GM19043 (cell line): ENCODE measurements at regions not wholly inside any gene's neighbourhood (a gene's known extent, or its start where the extent isn't known, plus 50 kb on each side); places are given as distances from the start of the nearest gene placed in this dataset.

ENCODE experiments used
- ATAC-seq: cut with Tn5 transposase; IDR thresholded peaks from one replicate; pipeline ENCODE4 v1.9.1; 2021; ENCODE audit warnings: low read depth; ENCODE audit not compliant: unreplicated experiment

DNA sequence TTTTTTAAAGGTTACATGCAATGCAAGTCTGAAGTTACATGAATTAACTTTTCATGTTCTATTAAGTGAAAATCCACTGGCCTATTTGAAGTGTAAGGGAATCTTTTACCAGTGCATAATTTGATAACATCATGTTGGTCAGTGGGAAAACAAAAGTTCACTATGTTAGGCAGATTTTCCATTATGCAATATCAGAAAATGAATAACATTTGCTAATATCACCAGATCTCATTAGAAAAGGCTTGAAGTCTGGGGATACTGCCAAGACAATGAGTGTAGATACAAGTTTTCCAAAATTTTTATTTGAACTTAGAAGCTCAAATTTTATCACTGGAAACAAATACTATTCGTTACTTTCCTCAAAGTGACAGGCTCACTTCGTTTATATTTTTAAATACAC, 296.4 kb upstream of the CDH4 start:
- no peak for ATAC-seq

DNA sequence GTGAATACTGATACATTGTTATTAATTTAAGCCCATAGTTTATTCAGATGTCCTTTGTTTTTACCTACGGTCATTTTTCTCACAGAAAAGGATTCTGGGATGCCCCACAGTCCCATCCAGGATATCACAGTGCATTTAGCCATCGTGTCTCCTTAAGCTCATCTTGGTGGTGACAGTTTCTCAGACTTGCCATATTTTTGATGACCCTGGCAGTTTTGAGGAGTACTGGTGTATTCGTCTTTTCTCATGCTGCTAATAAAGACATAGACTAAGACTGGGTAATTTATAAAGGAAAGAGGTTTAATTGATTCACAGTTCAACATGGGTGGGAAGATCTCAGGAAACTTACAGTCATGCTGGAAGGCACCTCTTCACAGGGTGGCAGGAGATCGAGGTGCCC, 295.9 kb upstream of the CDH4 start:
- no peak for ATAC-seq

DNA sequence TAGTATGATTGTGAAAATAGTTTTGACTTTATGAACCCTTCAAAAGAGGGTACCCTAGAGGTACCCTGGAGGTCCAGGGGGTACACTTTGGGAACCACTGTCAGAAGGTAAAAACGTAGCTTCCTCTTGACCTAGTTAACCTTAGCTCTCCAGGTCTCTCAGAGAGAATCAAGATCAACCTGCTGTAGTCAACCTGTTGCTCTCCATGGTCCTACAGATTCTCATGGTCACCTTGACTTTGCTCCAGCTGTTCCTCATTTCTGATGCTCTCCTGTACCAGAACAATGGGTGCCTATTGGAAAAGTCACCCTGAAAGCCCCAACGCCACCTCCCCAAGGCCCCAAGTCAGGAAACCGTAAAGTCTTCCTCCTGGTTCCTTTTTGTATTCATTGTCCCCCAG, 294.4 kb upstream of the CDH4 start:
- no peak for ATAC-seq

DNA sequence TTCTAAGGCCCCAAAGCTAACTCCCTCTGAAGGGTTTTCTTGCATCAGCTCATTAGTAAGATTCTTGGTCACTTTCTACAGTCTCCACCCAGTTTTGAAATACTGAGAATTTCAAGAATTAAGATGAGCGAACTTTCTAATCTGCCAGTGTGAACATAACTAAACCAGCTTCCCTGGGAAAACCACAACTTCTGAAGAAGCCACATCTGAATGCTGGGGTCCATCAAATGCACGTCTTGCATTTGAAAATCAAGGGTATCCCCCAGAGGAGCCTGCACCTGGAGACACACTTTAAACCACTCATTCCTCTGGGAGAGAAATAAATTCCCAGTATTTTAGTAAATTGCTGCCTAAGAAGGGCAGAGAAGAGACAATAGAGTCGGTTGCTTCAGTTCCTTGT, 292.1 kb upstream of the CDH4 start:
- ATAC-seq = no peak

DNA sequence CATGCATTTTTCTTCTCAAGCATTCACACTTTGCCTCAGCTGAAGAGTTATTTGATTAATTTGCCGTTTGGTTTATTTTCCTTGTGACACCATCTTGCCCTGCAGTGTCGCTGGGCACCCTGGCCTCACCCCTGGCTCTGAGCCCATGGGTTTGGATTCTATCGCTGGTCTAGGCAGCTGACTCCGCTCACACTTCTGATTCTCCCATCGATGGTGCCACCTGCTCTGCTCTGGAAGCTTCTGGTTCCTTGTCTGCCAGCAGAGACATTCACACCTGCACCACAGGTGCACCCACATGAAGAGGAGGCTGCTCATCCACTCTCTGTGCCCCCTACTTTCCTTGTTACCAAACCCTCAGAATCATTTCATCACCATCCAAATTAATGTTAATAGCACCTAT, 291.6 kb upstream of the CDH4 start:
- ATAC-seq = no peak

DNA sequence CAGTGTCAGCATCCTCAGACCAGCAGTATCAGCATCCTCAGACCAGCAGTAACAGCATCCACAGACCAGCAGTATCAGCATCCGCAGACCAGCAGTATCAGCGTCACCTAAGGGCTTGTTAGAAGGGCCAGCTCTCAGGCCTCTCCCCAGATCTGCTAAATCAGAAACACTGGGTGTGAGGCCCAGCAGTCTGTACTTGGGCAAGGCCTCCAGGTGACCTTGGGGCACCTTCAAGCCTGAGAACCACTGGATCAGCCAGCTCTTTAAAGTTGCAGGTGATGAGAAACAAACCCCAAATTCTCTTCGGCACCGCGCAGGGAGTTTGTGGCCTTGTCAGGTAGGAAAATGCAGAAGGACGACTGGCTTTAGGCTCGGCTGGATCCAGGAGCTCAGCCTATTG, 290.5 kb upstream of the CDH4 start:
- no peak for ATAC-seq

DNA sequence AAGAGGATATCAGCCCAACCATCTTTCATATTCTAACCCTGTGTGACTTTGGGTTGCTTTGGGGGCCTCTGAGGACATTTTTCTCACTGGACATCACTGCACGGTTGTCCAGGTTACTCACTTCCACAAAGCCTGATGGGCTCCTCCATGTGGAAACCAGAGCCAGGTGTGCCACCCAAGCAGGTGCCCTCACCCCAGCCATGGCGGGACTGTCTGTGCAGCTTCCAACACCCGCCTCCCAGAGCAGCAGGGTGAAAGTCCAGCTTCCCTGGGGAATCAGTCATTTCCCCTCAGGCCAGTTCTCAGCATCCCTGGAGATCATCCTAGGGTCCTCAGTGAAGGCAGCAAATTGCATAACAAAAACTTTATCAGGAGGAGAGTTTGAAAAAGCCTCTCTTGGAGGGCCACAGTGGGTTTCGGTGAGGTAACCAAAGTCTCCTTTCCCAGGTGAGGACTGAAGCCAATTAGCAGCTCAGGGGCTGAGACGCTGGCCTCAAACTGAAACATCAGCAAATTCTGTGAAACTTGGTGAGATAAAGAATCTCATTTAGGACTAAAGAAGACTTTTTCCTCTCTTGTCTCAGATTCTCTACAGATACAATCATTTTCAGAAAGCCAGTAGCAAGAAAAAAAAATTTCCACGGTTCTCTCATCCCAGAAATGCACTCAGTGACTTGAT, 289.6 kb upstream of the CDH4 start:
- ATAC-seq = no peak

DNA sequence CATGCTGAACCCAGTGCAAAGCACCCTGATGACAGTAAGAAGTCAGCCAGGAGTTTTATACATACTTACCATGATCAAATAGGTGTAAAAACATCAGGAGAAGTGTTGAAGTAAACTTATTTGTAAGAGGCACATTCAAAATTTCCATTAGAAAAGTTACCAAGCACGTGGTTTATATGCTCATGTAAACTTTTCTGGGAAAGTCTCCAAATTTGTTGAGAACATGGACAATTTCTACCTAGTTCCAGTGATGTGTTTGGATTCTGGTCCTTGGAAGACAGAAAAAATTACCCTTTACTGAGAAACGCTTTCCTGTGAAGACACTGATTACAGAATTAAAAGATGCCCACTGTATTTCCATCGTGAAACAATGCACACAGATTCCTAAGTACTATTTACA, 288.9 kb upstream of the CDH4 start:
- ATAC-seq = no peak

DNA sequence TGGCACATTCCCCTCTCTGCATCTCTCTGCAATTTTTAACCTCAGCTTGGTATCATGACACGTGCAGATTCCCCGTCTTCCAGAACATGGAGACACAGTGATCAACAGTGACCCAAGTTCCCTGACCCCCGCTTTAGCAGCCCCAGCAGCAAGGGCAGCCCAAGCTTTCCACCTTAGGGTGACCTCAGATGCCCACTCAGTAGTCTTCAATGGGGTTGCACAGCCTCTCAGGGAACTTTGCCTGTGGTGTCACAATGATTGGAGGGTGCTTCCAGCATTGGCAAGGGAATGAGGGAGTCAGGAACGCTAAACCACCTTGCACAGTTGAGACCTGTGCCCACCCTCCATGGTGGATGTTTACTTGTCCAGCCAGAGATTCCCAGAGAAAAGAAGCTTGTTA, 287.1 kb upstream of the CDH4 start:
- no peak for ATAC-seq

DNA sequence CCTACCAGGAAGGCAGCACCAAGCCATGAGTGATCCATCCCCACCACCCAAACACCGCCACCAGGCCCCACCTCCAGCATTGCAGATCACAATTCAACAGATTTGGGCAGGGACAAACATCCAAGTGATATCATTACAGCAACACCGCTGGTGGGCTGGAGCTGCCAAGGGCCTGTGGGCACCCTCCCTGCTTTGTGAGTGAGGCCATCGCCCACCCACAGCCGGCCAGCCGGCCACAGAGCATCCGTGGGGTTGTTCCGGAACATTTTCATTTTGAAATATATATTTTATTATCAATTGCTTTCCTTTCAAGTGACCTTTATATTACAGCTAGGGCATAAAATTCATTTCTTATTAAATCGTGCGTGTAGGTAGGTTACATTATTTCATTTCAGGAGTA, 286.0 kb upstream of the CDH4 start:
- ATAC-seq = no peak

DNA sequence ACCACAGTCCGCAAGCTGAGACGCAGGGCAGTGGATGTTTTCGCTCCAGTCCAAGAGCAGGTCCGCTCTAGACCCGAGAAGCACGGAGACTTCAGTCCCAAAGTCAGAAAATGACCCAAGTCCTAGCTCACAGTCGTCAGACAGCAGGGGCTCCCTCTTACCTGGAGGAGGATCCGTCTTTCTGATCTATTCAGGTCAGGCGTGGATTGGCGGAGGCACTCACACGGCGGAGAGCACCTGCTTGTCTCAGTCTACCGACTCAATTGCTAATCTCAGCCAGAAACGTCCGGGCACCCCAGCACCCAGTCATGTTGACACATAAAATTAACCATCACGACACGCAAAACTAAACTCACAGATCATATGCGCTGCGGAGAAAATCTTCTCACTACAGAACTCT, 285.3 kb upstream of the CDH4 start:
- ATAC-seq = no peak

DNA sequence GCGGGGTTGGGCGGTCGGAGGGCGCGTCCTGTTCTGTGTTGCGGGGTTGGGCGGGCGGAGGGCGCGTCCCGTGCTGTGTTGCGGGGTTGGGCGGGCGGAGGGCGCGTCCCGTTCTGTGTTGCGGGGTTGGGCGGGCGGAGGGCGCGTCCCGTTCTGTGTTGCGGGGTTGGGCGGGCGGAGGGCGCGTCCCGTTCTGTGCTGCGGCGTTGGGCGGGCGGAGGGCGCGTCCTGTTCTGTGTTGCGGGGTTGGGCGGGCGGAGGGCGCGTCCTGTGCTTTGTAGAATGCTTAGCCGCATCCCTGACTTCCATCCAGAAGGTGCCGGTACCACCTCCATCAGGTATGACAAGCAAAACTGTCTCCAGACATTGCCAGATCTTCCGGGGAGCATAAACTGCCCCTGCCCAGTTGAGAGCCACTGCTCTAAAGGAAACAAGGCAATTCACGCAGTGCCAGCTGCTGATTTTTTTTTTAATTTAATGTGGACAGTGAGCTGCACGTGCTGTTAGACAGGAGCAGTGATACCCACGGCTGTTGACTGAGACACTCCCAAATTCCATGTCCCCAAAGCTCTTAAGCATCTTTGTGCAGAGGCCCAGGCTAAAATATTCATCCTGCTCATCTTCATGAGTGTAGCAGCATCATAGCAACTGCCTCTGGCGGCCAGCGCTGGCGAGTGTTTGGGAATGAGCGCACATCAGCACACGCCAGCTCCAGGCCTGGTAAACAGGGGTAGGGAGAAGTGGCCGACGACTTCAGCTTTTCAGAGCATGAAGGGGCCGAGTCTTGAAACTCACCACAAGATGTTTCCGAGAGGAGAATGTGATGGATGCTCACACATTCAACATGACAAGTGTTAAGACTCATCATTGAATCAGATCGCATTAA, 284.4 kb upstream of the CDH4 start:
- ATAC-seq = no peak

DNA sequence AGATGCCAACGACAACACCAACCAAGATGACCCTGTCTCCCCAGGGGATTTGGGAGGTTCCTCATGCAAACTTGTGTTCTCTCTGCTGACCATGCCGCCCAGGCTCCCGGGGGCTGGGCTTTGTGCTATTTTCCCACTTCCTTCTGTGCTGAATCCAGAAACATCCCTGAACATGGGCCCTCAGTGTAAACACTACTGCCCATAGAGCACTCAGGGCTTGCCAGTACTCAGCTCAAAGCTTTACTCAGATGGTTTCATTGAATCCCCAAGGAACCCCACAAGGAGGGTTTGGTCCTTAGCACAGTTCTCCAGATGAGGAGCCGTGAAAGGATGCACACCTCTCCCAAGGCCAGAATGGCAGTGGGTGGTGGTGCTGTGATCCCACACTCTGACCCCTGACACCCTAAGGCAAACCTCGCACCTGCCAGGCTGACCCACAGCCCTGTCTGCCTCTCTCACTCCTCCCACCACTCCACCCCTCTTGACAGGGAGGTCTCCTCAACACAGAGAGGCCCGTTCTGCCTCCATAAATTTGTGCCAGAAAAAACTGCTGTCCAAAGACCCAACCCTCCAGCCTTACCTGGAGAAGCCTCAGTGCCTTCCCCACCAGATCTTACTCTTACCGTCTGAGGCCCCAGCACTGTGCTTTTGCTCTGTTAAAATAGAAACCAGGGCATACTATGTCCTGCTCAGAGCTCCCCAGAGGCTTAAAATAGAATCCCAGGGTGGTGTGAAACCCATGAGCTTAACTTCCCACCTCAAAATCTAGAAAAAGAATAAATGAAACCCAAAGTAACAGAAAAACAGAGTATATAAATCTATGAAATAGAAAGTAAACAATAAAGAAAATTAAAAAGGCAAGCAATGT, 283.0 kb upstream of the CDH4 start:
- ATAC-seq = no peak

DNA sequence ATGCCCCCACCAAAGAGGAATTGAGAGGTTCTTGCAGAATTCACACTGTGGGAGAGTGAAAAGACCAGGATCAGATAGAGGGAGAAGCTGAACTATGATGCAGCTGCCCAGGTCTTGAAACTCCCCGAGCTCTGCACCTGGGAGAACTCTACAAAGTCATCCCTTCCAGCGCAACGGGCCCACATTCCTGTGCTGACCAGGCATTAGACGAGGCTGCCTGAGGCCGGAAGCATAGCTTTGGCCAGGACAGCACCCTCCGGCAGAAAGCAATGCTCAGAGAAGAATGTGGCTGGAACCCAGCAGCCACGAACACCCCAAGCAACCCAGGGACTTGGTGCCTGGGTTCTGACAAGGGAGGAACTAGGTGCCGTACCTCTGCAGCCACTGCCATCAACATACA, 281.5 kb upstream of the CDH4 start:
- ATAC-seq = no peak

DNA sequence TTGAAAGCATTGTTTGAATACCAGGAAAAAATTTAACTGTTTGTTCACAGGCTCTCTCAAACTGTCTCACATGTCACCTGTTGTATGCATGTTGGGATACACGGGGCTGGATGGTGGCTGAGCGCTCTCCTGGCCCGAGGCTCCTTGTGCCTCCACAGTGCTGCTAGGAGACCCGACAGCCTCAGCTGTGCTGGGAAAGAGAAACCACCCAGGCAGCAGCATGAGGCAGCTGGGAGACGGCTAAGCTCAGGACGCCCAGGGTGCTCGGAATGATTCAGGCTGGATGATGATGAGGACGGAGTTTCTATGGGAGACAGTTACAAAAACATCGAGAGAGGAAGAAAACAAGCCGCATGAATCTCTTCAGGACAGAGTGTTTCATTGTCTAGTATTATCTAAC, 278.0 kb upstream of the CDH4 start:
- ATAC-seq = no peak

DNA sequence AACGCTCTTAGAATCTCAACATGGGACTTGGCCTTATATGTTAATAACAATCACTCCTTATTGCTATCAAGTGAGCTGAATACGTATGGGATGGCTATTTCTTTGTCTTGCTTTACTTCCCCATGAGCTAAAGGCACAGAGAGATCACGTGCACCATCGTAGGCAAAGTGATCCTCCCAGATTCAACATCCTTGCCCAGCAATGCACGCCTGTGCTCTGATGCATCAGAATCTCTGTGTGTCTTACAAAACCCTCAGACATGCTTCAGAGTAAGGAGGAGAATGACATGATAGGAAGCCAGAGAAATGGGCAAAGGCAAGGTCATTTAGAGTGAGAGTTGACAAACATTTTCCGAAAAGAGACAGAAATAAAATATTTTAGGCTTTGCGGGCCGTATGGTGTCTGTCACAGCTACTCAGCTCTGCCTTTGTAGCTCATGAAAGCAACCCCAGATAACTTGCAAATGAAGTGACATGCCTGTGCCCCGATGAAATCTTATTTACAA, 277.6 kb upstream of the CDH4 start:
- no peak for ATAC-seq

DNA sequence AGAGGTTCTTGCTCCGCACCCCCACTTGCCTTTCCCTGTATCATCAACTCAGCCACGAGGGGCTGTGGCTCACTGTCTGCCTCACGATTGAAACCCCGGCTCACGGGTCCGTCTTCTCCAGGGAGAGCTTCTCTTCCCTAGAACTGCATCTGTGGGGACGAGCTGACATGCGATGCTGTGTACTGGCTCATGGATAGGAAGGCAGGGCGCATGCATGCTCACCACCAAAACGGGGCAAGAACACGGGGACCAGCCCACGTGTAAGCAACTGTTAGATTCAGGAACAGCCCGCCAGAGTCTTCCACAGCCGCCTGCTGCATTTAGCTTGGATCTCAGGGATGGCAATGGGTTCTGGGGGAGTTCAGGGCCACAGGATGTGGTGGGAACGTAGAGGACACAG, 275.9 kb upstream of the CDH4 start:
- ATAC-seq = no peak

DNA sequence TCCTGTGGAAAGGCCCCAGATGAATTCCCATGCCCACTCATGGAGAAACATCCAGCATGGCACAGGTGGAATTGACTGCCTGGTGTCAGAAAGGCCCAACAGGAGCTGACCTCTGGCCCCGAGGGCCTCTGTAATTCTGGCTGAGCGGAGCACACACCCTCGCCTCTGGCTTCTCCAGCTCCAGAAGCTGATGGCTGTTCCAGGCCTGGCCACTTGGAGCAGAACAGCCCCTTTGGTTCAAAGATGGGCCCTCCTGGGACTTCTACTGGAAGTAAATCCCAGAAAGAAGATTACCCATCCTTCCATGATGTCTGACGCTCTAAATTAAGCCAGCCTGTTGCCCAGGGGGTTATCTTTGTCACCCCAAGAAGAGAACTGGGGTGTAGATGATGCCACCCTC, 275.1 kb upstream of the CDH4 start:
- no peak for ATAC-seq

DNA sequence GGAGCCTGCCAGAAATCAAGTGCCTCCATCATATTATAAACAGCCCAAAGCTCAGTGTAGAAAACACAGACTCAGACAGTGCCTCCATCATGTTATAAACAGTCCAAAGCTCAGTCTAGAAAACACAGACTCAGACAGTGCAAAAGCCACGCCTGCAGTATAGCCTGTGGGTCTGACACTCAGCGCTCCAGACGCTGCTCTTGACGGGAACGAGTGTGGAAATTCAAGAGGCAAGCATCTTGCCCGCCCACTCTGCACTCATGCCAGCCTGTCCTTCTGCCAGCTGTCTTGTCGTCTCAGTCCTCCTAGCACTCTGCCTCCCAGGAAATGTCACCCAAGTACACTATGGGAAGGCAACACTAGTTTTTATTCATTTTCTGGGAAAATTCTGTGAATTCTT, 274.2 kb upstream of the CDH4 start:
- ATAC-seq = no peak

DNA sequence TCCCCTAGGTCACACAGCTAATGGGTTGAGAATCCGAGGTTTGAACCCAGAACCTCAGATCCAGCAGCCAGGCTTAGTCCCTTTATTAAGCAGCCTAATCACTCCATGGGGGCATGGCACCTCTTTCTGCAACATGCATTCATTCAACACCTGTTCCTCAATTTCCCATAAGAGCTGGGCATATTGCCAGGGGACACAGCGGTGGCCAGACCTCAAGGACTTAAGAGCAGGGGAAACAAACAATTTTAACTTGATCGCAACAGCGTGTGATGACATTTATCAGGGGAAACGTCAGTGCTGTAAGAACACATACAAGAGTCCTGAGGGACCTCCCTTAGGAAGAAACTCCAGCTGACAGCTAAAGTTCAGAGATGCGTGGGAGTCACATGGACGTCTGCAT, 267.4 kb upstream of the CDH4 start:
- no peak for ATAC-seq

DNA sequence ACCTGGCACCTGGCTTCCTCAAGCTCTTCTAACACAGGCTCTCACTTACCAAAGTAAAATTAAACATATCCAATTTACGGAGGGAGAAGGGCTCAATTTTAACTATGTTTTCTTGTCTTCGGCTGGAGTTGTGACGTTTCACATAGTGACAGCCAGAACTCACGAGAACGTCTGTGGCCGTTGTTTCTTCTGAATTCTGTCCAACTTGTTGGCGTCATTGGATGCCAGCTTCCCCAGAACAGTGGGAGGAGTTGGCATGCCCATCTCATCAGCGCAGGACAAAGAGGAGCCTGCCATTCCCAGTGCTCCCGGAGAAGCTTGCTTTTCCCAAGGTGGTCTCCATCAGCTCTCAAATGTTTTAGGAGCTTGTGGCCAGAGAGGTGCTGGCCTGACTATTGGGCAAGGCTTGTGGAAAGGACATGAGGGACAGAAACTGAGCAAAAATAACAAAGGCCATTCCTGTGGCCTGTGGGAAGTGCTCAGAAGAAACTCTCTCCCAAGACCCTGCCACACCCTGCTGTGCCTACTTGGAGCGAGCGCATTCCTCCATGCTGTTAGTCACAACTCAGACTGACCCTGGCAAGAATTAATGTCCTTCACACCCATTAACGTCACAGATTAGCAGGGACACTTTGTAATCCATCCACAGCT, 265.4 kb upstream of the CDH4 start:
- no peak for ATAC-seq
